ENCODE measurements at regions not wholly inside any gene's neighbourhood (a gene's known extent, or its start where the extent isn't known, plus 50 kb on each side); places are given as distances from the start of the nearest gene placed in this dataset.

DNA sequence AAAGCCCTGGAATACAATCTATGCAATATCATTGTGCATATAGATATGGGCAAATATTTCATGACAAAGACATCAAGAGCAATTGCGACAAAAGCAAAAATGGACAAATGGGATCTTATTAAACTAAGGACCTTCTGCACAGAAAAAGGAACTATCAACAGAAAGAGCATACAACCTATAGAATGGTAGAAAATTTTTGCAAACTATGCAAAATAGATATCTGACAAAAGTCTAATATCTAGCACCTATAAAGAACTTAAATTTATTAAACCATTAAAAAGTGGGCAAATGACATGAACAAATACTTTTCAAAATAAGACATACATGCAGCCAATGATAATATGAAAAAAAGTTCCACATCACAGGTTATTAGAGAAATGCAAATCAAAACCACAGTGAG, 312.9 kb downstream of the GLUD2 start:
- TF ChIP-seq, protein P1, sequence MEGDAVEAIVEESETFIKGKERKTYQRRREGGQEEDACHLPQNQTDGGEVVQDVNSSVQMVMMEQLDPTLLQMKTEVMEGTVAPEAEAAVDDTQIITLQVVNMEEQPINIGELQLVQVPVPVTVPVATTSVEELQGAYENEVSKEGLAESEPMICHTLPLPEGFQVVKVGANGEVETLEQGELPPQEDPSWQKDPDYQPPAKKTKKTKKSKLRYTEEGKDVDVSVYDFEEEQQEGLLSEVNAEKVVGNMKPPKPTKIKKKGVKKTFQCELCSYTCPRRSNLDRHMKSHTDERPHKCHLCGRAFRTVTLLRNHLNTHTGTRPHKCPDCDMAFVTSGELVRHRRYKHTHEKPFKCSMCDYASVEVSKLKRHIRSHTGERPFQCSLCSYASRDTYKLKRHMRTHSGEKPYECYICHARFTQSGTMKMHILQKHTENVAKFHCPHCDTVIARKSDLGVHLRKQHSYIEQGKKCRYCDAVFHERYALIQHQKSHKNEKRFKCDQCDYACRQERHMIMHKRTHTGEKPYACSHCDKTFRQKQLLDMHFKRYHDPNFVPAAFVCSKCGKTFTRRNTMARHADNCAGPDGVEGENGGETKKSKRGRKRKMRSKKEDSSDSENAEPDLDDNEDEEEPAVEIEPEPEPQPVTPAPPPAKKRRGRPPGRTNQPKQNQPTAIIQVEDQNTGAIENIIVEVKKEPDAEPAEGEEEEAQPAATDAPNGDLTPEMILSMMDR (IDR thresholded peaks at IDR 0.05) = no peak
- no peak for TF ChIP-seq POLR2A (IDR thresholded peaks at IDR 0.05)

Data from testis (tissue), 2 donors.